ENCODE measurements at regions not wholly inside any gene's neighbourhood (a gene's known extent, or its start where the extent isn't known, plus 50 kb on each side); places are given as distances from the start of the nearest gene placed in this dataset.

GRCh38 chr18:51767293-51767692, 569.8 kb upstream of the MEX3C start:
- DNase-seq (ENCODE audit: low read depth in 4 of 4, low spot score in 3 of 4) = no peak

- no peak for DNase-seq (ENCODE audit: low read depth in 4 of 4, low spot score in 3 of 4)
These were observed 561.9 kb upstream of the DCC start for GRCh38 chr18:51778115-51778514.

- peak in 2 of 4 donors; percentile 4 to 36 for DNase-seq (ENCODE audit: low read depth in 4 of 4, low spot score in 3 of 4)
These were observed 550.1 kb upstream of the DCC start for GRCh38 chr18:51789871-51790270.

- DNase-seq (ENCODE audit: low read depth in 4 of 4, low spot score in 3 of 4) = no peak
These were observed 538.5 kb upstream of the DCC start for GRCh38 chr18:51801514-51801913.

GRCh38 chr18:51802569-51803428, 537.2 kb upstream of the DCC start:
- DNase-seq (ENCODE audit: low read depth in 4 of 4, low spot score in 3 of 4) = no peak

- no peak for DNase-seq (ENCODE audit: low read depth in 4 of 4, low spot score in 3 of 4)
These were observed 532.7 kb upstream of the DCC start for GRCh38 chr18:51807336-51807735.

GRCh38 chr18:51811883-51812282, 528.1 kb upstream of the DCC start:
- no peak for DNase-seq (ENCODE audit: low read depth in 4 of 4, low spot score in 3 of 4)

- DNase-seq (ENCODE audit: low read depth in 4 of 4, low spot score in 3 of 4) = no peak
These were observed 526.3 kb upstream of the DCC start for GRCh38 chr18:51813740-51814139.

- no peak for DNase-seq (ENCODE audit: low read depth in 4 of 4, low spot score in 3 of 4)
These were observed 518.4 kb upstream of the DCC start for GRCh38 chr18:51821610-51822009.

- peak in 2 of 4 donors; percentile 8 to 21 for DNase-seq (ENCODE audit: low read depth in 4 of 4, low spot score in 3 of 4)
These were observed 515.3 kb upstream of the DCC start for GRCh38 chr18:51824746-51825145.

GRCh38 chr18:51833850-51834249, 506.1 kb upstream of the DCC start:
- DNase-seq (ENCODE audit: low read depth in 4 of 4, low spot score in 3 of 4) = no peak

- DNase-seq (ENCODE audit: low read depth in 4 of 4, low spot score in 3 of 4) = no peak
These were observed 491.3 kb upstream of the DCC start for GRCh38 chr18:51848702-51849101.

GRCh38 chr18:51852681-51853080, 487.3 kb upstream of the DCC start:
- peak in 1 of 4 donors; percentile 2 for DNase-seq (ENCODE audit: low read depth in 4 of 4, low spot score in 3 of 4)

GRCh38 chr18:51857989-51858388, 482.0 kb upstream of the DCC start:
- DNase-seq (ENCODE audit: low read depth in 4 of 4, low spot score in 3 of 4) = no peak

GRCh38 chr18:51861046-51861445, 479.0 kb upstream of the DCC start:
- no peak for DNase-seq (ENCODE audit: low read depth in 4 of 4, low spot score in 3 of 4)

GRCh38 chr18:51862051-51862715, 477.8 kb upstream of the DCC start:
- no peak for DNase-seq (ENCODE audit: low read depth in 4 of 4, low spot score in 3 of 4)

GRCh38 chr18:51864219-51864965, 475.6 kb upstream of the DCC start:
- no peak for DNase-seq (ENCODE audit: low read depth in 4 of 4, low spot score in 3 of 4)

GRCh38 chr18:51865538-51865937, 474.5 kb upstream of the DCC start:
- DNase-seq (ENCODE audit: low read depth in 4 of 4, low spot score in 3 of 4) = no peak

- peak in 2 of 4 donors; percentile 2 to 8 for DNase-seq (ENCODE audit: low read depth in 4 of 4, low spot score in 3 of 4)
These were observed 472.2 kb upstream of the DCC start for GRCh38 chr18:51867767-51868166.

GRCh38 chr18:51878724-51879123, 461.3 kb upstream of the DCC start:
- DNase-seq (ENCODE audit: low read depth in 4 of 4, low spot score in 3 of 4) = no peak

GRCh38 chr18:51879329-51879728, 460.7 kb upstream of the DCC start:
- DNase-seq (ENCODE audit: low read depth in 4 of 4, low spot score in 3 of 4) = no peak
